HAP-1 (cell line): ENCODE measurements at regions not wholly inside any gene's neighbourhood (a gene's known extent, or its start where the extent isn't known, plus 50 kb on each side); places are given as distances from the start of the nearest gene placed in this dataset.

Experiments
- DNase-seq, 2 experiments: peaks; one replicate each; pipeline ENCODE4 v3.0.0-alpha.2; 2016 to 2020; ENCODE audit warnings: low spot score in 2 of 2
- H3K27me3 ChIP-seq: fragments of 250-450 bp; sonication (Bioruptor Pico); 2 replicates; pipeline ENCODE4 v1.5.1; 2020; ENCODE audit warnings: low read depth, mild to moderate bottlenecking, moderate library complexity
- H3K36me3 ChIP-seq: fragments of 250-450 bp; sonication (Bioruptor Pico); replicated peaks from 2 replicates; pipeline ENCODE4 v1.5.1; 2020; ENCODE audit warnings: mild to moderate bottlenecking
- H3K4me1 ChIP-seq: fragments of 250-450 bp; sonication (Bioruptor Pico); 2 replicates; pipeline ENCODE4 v1.5.1; 2020; ENCODE audit warnings: mild to moderate bottlenecking
- H3K4me3 ChIP-seq: fragments of 250-450 bp; sonication (Bioruptor Pico); 2 replicates; pipeline ENCODE4 v1.5.1; 2020; ENCODE audit warnings: mild to moderate bottlenecking, moderate library complexity
- H3K9me3 ChIP-seq: fragments of 250-450 bp; sonication (Bioruptor Pico); 2 replicates; pipeline ENCODE4 v1.5.1; 2020; ENCODE audit warnings: mild to moderate bottlenecking, moderate library complexity
- in situ Hi-C: fragments of 300-500 bp; cut with MboI; formaldehyde crosslinking; loops from 3 replicates; pipeline ENCODE4 v1.14.3; 2020; ENCODE audit warnings: low sequenced_read_pairs, inconsistent platforms, mixed read lengths

DNA sequence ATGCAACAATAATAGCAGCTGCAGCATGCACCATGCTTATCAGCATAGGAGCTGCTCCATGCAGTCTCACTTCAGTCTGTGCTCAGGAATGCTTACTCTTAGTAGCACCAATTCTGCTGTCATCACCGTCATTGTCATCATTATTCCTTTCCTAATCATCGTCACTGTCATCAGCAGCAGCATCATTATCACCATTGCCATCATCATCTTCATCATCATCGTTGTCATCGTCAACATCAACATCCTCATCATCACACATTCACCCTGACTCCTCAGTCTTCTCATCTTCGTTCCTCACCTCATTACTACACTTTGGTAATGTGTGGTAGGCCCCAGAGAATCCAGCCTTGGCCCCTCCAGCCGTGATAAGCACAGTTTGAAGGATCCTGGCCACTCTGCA, 545.0 kb downstream of the TNS3 start:
- Histone ChIP-seq H3K36me3 (no peaks in the 10 kb centered on the region), H3K4me1 (peaks cover 4% of the 10 kb centered on the region; the same call in 1 of the 2 replicates), H3K27me3 (no peaks in the 10 kb centered on the region), H3K9me3 (no peaks in the 10 kb centered on the region), H3K4me3 (no peak overlapping the region)
- no peak for DNase-seq
- in situ Hi-C loops = no loop called here

DNA sequence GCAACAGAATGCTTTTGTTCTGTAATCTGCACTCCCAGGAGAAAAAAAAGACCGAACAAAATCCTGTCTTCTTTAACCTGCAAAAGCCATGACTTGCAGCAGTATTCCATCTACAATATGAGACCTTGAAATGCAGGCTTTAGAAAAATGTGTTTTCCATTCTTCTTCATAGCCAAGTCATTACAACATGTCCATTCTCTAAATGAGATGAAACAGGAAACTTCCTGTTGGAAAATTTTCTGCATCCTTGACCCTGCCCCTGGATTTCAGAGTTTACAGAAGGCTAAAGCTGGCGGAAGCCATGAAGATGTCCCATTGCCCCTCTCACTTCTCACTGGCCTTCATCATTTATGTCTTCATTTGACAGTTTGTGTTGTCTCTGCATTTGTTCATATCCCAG, 546.4 kb downstream of the TNS3 start:
- in situ Hi-C loops = no loop called here
- no peaks in the 10 kb centered on the region for H3K36me3 ChIP-seq
- no peaks in the 10 kb centered on the region for H3K9me3 ChIP-seq
- peaks cover 4% of the 10 kb centered on the region; the same call in 1 of the 2 replicates for H3K4me1 ChIP-seq
- DNase-seq = no peak
- no peak overlapping the region for H3K4me3 ChIP-seq
- H3K27me3 ChIP-seq = no peaks in the 10 kb centered on the region; the same call in 1 of the 2 replicates

DNA sequence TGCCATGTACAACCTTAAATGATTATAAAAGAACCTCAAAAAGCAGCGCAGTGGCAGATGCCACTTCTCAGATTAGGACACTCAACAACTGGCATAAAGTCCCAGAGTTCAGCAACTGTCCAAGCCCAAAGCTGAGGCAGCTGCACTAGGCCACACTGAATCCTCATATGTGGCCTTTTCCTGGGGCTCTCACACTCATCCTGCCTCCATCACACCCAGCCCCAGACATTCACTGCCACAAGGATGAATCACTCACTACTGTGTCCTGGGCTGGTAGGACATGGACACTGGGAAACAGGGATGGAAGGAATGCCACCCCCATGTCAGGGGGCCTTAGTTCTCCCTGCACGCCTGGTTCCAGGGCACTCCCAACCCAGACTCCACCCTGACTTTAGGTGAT, 547.7 kb downstream of the TNS3 start:
- Histone ChIP-seq H3K9me3 (no peaks in the 10 kb centered on the region), H3K4me1 (no peaks in the 10 kb centered on the region), H3K36me3 (no peaks in the 10 kb centered on the region), H3K27me3 (no peaks in the 10 kb centered on the region; the same call in 1 of the 2 replicates), H3K4me3 (no peak overlapping the region)
- in situ Hi-C loops = no loop called here
- no peak for DNase-seq

DNA sequence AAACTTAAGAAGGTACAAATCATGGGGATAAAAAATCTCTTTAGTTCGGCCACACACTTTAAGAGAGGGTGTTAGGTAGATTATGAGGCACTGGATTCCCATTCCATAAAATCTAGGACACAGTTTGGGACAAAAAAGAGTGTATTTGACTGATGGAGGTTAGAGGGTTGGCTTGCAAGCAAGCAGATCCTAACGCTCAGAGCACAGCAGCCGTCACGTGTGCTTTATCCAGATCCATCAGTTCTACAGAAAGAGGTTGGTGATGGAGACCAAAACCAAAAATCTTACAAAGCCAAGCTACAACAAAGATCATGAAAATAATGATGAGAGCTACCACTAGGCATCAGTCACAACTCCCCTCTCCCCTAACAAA, 549.4 kb downstream of the TNS3 start:
- in situ Hi-C loops = no loop called here
- no peaks in the 10 kb centered on the region for H3K9me3 ChIP-seq
- no peaks in the 10 kb centered on the region for H3K36me3 ChIP-seq
- no peak for DNase-seq
- H3K4me3 ChIP-seq = no peak overlapping the region
- H3K27me3 ChIP-seq = no peaks in the 10 kb centered on the region; the same call in 1 of the 2 replicates
- no peaks in the 10 kb centered on the region for H3K4me1 ChIP-seq

DNA sequence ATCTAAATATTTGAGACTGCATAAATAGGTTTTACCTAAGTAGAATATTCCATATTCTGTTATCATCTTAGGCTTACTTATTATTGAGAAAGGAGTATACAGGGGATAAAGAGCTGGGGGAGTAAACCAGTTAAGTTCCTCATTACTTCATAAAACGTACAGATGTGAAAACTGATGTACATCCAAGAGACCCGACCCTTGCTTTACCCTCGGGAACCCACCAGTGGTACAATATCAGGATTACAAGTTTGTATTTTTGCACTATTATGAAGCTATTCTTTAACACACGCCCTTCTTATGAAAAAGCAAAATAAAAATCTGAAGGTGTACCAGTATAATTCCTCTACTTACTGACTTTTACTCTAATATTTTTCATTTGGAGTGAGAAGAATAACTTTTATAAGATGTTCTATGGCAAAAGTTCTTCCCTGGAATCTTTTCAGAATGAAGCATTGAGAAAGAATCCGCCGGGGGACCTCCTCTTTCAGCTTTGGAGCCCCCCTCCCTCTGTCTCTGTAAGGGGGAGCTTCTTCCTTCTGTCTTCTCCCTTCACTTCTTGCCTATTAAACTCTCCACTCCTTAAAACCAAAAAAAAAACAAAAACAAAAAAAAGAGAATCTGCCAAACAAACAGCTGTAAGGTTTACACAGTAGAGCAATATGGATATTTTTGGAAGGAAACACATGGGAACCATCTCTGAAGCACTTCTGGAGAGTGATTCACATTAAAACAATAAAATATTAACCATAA, 550.0 kb downstream of the TNS3 start:
- no peak for DNase-seq

DNA sequence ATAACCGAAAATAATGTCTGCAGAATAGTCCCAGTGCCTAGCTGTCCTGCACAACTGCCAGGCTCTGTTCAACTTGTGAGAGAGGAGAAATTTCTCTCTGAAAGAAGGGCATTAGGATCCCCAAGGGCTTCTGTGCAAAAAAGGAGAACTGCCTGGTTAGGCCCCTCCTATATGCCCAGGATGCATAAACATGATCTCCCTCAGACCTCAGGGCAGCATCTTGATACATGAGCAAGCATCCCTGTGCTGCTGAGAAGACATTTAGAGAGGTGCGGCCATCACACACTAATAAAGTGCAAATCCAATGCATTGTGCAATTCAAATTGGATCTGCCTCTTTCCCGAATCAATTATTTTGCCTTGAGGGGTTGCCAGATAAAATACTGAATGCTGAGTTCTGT, 553.6 kb downstream of the TNS3 start:
- H3K4me3 ChIP-seq = no peak overlapping the region
- no peaks in the 10 kb centered on the region; the same call in 1 of the 2 replicates for H3K27me3 ChIP-seq
- H3K36me3 ChIP-seq = no peaks in the 10 kb centered on the region
- H3K4me1 ChIP-seq = no peaks in the 10 kb centered on the region
- DNase-seq = no peak
- H3K9me3 ChIP-seq = no peaks in the 10 kb centered on the region
- in situ Hi-C loops = no loop called here

More for the DNA sequence above, 550.0 kb downstream of the TNS3 start:
- no peaks in the 10 kb centered on the region for H3K9me3 ChIP-seq
- H3K4me3 ChIP-seq = no peak overlapping the region
- H3K4me1 ChIP-seq = no peaks in the 10 kb centered on the region
- no peaks in the 10 kb centered on the region; the same call in 1 of the 2 replicates for H3K27me3 ChIP-seq
- in situ Hi-C loops = no loop called here
- H3K36me3 ChIP-seq = no peaks in the 10 kb centered on the region

DNA sequence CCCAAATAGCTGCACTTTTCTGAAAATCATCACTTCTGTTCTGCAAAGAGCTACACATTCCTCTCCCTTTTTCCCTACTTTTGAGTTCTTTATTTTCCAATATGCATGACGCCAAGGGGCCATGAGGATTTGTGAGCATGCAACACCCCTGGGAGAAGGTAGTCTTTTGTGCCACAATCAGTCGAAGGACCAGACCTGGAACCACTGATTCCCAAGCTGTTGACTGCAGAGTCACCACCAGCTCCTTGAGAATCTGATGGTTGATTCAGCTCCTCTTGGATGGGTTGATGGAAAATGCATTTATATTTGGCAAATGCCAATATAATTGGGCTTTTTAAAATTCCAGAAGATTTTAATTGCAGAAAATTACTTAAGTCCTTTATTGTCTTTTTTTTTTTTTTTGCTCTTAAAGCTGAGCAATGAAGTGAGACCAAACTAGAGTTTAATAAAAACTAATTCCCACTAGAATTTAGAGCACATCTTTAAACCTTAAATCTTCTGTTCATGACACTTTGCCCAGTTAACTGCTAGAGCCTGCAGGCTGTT, 554.1 kb downstream of the TNS3 start:
- in situ Hi-C loops = no loop called here
- no peak overlapping the region for H3K4me3 ChIP-seq
- no peaks in the 10 kb centered on the region for H3K36me3 ChIP-seq
- H3K4me1 ChIP-seq = no peaks in the 10 kb centered on the region
- H3K9me3 ChIP-seq = no peaks in the 10 kb centered on the region
- DNase-seq = no peak
- H3K27me3 ChIP-seq = no peaks in the 10 kb centered on the region; the same call in 1 of the 2 replicates

DNA sequence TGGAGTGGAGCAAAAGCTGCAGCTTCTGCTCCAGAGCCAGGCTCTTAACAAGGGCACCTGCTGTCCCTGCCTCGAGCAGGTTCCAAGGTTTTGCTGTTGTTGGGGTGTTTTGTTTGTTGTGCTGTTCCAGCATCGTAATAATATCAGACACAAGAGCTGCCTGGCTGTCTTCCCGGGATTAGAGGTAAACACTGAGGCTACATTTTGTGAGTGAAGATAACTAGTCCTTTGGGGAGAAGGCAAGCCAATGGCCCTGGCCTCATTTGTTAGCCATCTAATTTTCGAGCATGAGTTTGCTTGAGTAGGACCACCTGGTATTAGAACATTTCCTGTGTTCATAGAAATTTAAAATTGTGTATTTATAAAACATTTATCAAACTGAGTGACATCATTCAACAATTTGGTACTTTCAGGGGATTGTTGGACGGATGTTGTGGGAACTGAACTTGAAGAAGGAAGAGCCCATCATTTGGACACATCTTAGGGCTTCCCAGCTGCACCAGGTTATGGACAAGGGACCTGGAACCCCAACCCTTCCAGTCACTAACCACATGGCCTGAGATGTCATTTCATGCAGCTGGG, 555.0 kb downstream of the TNS3 start:
- Histone ChIP-seq H3K9me3 (no peaks in the 10 kb centered on the region), H3K4me1 (no peaks in the 10 kb centered on the region), H3K27me3 (no peaks in the 10 kb centered on the region; the same call in 1 of the 2 replicates), H3K4me3 (no peak overlapping the region), H3K36me3 (no peaks in the 10 kb centered on the region)
- DNase-seq = no peak
- in situ Hi-C loops = no loop called here

DNA sequence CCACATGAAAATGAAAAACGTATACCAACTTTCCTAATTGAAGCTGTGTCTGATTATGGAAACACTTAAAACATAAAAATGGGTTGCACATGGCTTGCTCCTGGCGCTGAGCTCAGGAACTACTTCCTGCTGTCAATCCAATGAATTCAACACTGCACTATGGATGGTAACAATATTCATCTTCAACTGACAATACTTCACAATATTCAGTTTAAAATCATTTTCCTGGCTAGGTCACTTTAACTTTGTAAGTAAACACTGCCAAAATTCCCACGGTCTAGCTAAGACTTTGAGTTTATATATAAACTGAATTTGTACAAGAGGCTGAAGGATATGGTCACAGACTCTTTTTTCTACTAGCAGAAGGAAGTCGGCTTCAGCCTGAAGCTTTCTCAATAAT, 556.9 kb downstream of the TNS3 start:
- Histone ChIP-seq H3K4me3 (no peak overlapping the region), H3K9me3 (no peaks in the 10 kb centered on the region)
- in situ Hi-C loops = no loop called here

DNA sequence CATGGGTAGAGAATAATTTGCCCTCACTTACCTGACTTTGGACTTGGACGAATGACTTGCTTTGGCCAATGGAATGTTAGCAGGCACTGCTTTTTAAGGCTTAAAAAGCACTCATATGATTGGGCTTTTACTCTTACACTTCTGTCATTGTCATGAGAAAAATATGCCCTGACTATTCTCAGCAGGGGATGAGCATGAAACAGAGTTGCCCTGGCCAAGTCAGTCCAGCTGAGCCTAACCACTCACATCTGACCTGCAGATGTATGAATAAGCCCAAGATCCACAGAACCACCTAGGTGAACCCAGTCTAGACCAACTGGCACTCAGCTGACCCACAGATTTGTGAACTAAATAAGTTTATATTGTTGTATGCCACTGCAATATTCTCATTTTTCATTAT, 573.5 kb downstream of the TNS3 start:
- Histone ChIP-seq H3K4me3 (no peak overlapping the region), H3K27me3 (no peaks in the 10 kb centered on the region), H3K4me1 (no peaks in the 10 kb centered on the region), H3K9me3 (no peaks in the 10 kb centered on the region), H3K36me3 (no peaks in the 10 kb centered on the region)
- no peak for DNase-seq
- in situ Hi-C loops = no loop called here

More for the DNA sequence above, 556.9 kb downstream of the TNS3 start:
- no peaks in the 10 kb centered on the region for H3K4me1 ChIP-seq
- DNase-seq = no peak
- no peaks in the 10 kb centered on the region for H3K27me3 ChIP-seq
- no peaks in the 10 kb centered on the region for H3K36me3 ChIP-seq

DNA sequence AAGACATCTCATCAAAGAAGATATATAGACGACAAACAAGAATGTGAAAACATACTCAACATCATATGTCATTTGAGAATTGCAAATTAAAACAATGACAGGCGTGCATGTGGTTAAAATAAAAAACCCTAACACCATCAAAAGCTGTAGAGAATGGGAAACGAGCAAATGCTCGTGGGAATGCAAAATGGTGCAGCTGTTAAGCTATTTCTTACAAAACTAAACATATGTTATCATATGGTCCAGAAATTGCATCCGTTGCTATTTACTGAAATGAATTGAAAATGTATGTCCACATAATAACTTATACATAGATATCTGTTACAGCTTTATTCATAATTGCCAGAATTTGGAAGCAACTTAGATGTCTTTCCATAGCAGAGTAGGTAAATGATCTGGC, 574.4 kb downstream of the TNS3 start:
- no peaks in the 10 kb centered on the region for H3K36me3 ChIP-seq
- in situ Hi-C loops = no loop called here
- no peak overlapping the region for H3K4me3 ChIP-seq
- H3K4me1 ChIP-seq = no peaks in the 10 kb centered on the region
- DNase-seq = no peak
- H3K27me3 ChIP-seq = no peaks in the 10 kb centered on the region
- H3K9me3 ChIP-seq = no peaks in the 10 kb centered on the region

DNA sequence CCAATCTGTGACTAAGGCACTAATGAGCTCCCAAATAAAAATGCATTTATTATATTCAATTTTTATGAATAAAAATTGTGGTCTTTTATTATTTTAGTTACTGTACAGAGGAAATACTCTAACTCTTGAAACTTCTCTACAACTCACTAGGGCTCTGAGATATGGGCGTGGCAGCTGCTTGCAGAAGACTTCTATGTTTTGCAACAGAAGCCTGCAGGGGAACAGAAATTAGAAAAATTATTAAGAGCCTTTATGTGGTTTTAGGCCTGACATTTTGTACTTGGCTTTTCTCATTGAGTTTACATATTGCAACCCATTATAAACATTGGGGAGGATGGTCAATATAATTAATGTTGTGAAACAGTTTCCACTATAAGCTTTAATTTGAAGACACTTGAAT, 581.4 kb downstream of the TNS3 start:
- no peaks in the 10 kb centered on the region for H3K9me3 ChIP-seq
- H3K4me1 ChIP-seq = no peaks in the 10 kb centered on the region
- DNase-seq = no peak
- H3K27me3 ChIP-seq = no peaks in the 10 kb centered on the region
- no peaks in the 10 kb centered on the region for H3K36me3 ChIP-seq
- in situ Hi-C loops = no loop called here
- no peak overlapping the region for H3K4me3 ChIP-seq

DNA sequence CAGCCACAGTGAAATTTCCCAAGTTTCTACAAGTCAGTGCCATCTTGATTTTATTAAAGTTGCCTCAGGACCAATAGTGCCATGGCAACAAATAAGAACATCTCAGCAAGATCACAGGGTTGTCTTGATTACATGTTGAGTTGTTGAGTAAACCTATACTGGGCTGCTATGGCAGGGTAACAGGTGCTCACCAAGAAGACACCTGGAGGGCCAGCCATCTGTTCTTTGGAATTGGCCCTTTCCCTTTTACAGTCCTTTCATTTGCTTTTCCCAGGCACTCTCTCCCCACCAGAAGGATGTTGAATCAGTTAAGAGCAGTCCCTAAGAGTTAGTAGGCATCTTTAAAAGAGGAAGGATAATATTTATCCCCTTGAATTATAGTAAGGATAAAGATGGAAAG, 582.0 kb downstream of the TNS3 start:
- in situ Hi-C loops = no loop called here
- Histone ChIP-seq H3K27me3 (no peaks in the 10 kb centered on the region), H3K4me1 (no peaks in the 10 kb centered on the region), H3K9me3 (no peaks in the 10 kb centered on the region), H3K36me3 (no peaks in the 10 kb centered on the region), H3K4me3 (no peak overlapping the region)
- DNase-seq = no peak

DNA sequence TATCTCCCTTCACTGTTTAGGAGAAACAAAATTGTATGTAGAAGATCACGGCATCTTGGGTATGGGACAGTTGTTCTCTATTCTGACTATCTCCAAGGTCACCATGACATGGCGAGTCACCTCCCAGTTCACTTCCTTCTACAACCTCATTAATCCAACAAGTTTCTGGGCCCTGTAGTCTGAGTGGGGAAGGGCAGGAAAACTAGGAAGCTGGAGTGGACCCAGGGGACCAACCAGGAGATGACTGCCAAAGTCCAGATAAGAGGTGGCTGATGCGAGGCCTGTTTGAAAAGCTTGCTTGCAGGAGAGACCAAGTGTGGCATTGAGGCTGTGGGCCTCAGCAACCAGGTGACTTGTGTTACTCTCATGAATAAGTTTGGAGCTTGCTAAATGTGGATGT, 584.9 kb downstream of the TNS3 start:
- H3K36me3 ChIP-seq = no peaks in the 10 kb centered on the region
- H3K4me3 ChIP-seq = no peak overlapping the region
- H3K27me3 ChIP-seq = no peaks in the 10 kb centered on the region
- no peak for DNase-seq
- no peaks in the 10 kb centered on the region for H3K9me3 ChIP-seq
- H3K4me1 ChIP-seq = no peaks in the 10 kb centered on the region
- in situ Hi-C loops = no loop called here
